IPS-NIHi11 (cell line): ENCODE measurements at regions not wholly inside any gene's neighbourhood (a gene's known extent, or its start where the extent isn't known, plus 50 kb on each side); places are given as distances from the start of the nearest gene placed in this dataset.
"Not testable (repeated sequence)": the region's sequence is repeated elsewhere in the genome, so short reads cannot be mapped to it uniquely, and the experiment has no call there.

Experiments used
- DNase-seq: peaks from one replicate; pipeline ENCODE4 v3.0.0; 2012; ENCODE audit warnings: mixed read lengths, low spot score

DNA sequence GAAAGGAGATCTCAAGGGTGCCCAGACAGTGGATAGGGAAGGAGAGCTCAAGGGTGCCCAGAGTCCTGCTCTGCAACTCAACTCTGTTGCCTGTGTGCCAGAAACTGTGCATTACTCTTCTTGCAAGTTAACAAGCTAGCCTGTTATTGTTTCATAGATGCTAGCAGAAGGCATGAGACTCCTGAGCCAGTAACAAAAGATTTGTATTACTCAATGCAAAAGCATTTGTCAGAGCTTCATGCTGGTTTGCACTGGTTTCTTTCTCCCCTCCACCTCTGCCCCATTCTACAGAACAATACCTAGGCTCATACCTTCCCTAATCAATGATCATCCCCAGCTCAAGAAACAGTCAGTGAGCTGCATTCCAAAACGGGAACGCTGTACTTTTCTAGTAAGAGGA, 124.5 kb upstream of the NEIL3 start:
- DNase-seq, result no peak

DNA sequence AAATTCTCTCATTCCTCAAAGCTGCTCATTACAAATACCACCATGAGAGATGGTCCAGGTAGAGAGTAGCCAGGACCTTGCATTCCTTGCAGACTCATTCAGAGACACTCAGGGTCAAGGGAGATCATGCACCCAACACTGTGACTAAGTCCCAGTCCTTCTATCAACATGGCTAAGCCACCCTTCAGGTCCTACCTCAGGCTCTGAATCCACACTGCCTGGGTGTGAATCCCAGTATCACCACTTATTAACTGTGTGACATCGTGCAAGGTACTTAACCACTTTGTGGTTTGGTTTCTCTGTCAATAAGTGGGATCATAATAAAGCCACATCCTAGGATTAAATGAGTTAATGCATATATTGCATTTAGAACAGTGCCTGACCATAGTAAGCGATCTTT, 124.1 kb upstream of the NEIL3 start:
- no peak for DNase-seq

DNA sequence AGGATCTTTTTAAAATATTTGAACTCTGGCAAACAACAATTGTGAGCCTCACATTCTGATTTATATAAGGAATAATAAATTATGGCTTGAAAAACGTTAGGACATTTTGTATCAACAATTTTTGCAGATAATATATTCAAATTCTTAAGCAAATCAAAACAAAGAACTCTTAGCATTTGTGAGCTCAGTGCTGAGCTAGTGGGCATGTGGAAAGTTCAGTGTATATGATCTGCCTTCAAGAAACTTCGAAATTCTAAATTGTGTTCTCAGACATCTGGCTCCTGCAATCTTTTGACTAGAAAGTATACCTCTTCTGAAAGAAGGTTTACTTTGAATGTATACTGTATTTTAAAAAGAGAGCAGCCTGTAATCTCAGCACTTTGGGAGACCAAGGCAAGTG, 122.3 kb upstream of the NEIL3 start:
- DNase-seq, result no peak

DNA sequence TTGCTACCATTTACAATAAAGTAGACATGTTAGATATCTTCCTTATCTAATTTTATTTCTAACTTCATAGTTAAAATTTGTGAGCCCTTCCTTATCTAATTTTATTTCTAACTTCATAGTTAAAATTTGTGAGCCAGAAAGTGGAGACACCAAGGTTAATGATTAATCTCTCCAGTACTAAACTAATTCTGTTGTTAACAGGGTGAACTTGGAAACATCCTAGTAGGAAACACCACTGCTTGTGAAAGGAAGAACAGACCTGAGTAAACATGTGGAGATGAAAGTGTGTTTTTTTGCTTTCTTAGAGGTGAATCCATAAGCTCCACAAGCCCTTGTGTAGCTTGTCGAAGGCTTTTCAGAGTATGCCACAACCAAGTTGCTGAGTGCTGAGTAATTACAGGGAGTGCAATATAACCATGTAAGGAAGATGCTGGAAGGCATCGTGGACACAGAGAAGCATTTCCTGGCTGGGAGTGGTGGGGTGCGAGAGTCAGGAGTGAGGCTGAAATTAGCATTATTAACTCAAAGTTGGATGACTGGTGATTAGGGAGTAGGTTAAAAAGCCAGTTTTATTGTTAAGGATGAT, 118.6 kb upstream of the NEIL3 start:
- peak; percentile 7 for DNase-seq

DNA sequence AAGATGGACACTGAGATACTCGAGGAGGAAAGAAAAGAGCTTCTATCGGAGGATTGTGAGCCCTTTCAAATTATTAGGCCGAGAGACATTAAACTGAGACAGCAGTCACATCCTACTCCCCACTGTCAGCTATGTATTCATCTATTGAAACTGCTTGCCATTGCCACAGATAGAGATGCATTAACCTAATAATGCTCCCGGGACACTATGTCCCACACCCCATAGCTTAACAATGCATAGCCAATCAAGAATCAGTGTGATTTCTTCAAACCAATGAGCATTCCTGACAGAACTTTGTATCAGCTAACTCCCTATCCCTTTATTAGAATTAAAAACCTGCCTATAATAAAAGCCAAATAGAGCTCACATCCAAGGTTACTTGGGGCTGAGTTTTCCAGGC, 118.1 kb upstream of the NEIL3 start:
- DNase-seq, result peak; percentile 33

DNA sequence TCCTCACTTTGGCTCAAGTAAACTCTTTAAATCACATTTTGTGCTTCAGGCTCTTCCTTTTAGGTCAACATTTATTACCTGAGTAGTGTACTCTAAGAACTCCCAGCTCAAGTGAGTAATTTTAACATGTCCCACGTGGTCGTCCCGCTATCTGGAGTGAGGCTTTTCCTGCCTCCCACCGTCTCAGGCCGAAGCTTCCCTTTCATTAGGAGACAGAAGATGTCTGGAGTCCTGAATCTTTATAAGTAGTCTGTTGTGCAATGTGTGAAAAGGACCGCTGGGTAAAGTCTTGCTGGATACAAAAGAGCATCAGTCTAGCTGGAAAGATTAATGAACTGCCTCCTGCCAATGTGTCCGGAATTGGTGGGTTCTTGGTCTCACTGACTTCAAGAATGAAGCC, 117.7 kb upstream of the NEIL3 start:
- no peak for DNase-seq

DNA sequence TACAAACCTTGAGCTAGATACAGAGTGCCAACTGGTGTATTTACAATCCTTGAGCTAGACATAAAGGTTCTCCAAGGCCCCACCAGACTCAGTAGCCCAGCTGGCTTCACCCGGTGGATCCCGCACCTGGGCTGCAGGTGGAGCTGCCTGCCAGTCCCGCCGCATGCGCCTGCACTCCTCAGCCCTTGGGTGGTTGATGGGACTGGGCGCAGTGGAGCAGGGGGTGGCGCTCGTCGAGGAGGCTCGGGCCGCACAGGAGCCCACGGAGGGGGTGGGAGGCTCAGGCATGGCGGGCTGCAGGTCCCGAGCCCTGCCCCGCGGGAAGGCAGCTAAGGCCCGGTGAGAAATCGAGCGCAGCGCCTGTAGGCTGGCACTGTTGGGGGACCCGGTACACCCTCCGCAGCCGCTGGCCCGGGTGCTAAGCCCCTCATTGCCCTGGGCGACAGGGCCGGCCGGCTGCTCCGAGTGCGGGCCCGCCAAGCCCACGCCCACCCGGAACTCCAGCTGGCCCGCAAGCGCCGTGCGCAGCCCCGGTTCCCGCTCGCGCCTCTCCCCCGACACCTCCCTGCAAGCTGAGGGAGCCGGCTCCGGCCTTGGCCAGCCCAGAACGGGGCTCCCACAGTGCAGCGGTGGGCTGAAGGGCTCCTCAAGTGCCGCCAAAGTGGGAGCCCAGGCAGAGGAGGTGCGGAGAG, 116.5 kb upstream of the NEIL3 start:
- not testable (repeated sequence) for DNase-seq

DNA sequence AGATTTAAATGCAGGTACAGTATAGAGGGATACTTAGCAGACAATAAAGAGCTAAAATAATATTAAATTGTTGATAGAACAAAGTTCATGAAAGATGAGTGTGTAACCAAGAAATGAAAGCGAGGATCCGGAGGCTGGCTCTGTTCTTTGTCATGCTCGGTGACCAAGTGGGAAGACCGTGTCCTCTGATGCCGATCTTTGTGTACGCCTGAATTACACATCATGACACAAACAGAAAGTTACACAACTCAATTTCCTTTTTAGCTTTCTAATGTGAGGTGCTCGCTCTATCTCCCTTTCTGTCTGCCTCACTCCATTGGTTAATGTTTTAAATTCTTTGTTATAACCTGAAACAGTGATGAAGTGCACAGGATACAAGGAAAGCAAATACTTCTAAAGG, 114.8 kb upstream of the NEIL3 start:
- no peak for DNase-seq

DNA sequence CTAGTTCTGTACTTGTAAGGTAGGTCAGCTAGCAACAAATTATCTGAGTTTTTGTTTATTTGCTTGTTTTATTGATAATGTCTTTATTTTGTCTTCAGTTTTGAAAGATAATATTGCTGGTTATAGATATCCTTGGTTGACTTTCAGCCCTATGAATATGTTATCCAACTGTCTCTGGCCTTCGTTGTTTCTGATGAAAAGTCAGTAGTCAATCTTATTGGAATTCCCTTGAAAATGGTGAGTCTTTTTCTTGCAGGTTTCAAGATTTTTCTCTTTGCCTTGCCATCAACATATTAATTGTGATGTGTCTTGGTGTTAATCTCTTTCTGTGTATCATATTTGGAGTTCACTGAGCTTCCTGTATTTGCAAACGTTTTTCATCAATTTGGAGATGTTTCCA, 113.1 kb upstream of the NEIL3 start:
- no peak for DNase-seq

DNA sequence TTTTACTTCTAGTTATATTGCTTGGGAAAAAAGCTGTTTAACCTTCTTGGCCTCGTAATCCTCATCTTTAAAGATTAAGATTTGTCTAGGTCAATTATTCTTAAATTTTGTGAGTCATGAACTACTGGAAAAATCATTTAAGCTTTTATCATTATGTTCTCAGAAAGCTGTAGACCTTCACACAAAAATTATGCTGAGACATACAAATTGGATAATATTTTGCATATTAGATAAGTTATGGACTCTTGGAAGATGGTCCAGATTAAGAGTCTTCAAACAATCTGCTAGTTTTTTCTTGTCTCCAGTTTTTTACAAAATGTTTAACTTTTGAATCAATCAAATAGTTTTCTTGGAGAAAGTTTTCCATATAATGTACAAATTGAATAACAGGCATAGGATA, 108.1 kb upstream of the NEIL3 start:
- DNase-seq, result no peak

DNA sequence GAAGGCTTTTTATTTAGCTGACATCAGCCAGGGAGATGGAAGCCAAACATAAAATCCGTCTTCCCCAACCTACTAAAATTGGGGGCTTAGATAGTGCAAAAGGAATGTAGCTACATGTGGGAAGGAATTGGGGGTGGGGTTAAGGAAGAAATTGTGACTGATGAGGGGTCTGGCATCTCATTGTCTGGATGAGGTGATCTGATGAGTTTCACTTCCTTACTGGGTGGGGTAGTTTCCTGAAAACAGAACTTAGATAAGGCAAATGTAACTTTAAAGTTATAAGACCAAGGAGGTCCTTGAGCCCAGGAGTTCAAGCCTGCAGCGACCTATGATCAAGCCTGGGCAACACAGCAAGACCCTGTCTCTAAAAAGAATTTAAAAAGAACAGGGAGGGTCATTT, 105.5 kb upstream of the NEIL3 start:
- DNase-seq, result no peak

DNA sequence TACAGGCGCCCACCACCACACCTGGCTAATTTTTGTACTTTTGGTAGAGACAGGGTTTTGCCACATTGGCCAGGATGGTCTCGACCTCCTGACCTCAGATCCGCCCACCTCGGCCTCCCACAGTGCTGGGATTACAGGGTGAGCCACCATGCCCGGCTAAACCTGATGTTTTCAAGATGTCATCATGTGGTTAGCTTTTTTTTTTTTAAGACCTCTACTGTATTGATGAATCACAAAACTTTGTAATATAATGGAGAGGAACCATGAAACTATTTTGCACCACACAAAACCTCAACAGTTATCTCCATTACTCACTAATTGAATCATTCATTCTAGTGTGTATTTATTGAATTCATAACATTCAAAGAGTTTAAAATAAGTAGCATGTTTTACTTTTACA, 94.7 kb upstream of the NEIL3 start:
- DNase-seq, result no peak

DNA sequence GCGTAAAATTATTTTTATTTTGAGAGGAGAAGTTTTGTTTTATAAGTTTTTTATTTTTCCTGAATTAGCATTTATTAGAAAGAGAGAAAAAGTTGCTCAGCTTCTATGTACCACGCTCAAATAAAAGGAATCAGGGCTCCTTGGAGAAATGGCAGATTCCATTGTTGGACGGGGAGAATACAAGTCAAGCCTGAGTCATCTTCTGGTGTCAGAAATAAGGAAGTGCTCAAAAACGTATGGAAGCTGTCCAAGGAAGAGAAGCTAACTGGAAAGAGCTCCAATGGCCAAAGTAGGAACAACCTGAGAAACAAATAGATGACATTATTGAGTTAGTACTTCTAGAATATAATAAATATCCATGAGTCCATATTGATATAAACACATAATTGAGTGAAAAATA, 89.3 kb upstream of the NEIL3 start:
- no peak for DNase-seq

DNA sequence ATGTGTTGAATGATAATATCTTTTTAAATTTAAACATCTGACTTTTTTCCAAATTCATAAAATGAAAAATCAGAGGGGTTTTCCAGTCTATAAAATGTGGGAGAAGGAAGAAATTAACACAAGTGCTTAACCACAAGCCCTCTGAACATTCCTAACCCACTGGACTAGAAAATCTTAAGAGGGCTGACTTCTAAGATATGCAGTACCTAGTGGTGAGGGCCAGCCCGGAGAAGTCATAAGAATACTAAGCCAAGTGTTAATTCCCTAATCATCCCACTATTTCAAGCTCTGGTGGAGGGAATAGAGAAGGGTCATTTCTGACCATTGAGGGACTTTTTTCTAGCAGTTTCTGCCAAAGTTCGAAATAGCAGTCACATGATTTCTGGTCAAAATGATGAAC, 86.9 kb upstream of the NEIL3 start:
- no peak for DNase-seq

DNA sequence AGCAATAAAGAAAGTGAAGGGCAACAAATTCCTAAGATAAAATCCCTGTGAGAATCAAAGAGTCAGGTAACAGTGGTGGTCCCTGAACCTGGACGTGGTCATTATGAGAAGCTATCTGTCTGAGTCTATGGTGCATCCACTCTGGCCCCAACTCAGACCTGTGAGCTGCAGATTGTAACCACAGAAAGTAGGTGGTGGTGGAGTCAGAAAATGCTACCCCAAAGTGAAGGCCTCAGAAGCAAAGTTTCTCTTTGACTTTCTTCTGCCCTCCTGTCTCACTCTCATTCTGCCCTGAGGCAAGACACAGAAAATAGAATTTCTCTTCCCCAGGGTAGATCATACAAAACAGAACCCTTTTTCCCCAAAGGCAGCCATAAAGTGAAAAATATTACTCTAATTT, 84.1 kb upstream of the NEIL3 start:
- no peak for DNase-seq

DNA sequence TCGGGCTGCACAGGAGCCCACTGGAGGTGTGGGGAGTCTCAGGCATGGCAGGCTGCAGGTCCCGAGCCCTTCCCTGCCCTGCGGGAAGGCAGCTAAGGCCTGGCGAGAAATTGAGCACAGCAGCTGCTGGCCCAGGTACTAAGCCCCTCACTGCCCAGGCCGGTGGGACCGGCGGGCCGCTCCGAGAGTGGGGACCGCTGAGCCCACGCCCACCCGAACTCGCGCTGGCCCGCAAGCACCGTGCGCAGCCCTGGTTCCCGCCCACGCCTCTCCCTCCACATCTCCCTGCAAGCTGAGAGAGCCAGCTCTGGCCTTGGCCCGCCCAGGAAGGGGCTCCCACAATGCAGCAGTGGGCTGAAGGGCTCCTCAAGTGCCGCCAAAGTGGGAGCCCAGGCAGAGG, 82.0 kb upstream of the NEIL3 start:
- no peak for DNase-seq

DNA sequence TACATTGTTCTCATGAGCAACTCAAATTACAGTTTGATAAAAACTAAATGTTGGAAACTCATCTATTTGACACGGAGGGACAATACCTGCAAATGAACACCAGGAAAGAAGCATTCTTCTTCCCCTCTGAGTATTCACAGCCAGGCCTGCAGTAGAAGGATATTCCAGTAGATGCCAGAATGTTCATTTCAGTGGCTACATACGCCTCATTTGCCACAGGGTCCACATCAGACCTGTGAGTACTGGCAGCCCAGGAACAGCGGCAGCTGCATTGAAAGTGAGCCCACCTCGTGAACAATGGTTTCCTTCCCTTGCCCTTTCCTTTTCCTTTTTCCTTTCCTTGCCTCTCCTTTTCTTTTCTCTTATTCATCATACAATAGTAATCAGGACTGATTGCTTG, 81.1 kb upstream of the NEIL3 start:
- DNase-seq, result no peak

DNA sequence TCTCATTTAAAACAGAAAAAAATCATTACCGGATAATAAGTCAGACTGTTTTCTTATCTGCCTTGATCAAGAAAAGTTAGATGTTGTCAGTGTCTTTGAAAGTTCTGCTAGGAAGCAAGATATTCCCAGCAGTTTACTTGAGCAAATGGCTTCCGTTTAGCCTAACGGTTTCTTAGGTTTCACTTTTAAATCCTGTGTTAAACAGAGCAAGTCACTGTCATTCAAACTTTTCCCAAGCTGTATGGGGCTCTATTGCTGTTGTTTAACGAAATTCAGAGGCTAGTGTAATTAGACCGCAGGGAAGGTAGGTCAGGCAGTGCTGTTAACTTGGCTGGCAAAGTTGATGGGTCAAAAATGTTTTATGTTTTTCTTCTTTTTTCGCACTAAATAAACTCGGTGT, 80.3 kb upstream of the NEIL3 start:
- no peak for DNase-seq

DNA sequence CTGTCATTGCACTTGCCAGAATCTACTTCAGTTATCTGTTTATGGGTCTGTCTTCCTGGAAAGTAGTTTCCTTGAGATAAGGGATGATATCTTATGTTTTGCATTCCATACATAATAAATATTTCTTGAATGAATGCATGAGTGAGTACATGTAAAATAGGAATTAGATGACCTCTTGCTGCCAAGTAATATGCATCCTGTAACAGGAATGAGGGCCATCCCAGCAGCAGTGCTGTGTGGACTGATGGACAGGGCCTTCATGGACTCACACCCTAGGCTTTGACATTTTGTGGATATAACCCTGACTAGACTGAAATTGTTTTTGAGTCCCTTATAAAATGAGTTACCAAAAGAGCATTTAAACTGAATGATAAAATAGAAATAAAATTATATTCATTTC, 77.2 kb upstream of the NEIL3 start:
- DNase-seq, result no peak

DNA sequence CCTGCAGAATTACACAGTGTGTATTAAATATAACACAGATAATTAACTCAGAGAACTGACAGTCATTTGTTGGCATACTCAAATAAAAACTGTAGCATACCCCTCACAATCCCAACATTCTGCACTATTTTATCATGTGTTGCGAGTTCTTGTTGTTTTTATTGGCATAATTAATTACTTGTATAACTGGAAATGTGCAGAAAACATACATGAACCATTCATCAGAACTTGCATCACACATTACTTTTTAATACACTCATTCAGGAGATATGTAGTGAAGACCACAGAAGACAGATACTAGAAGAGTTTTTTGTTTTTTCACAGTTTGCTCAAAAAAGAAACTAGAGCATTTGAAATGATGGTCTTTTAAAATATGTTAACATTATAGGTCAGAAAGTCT, 74.6 kb upstream of the NEIL3 start:
- no peak for DNase-seq

DNA sequence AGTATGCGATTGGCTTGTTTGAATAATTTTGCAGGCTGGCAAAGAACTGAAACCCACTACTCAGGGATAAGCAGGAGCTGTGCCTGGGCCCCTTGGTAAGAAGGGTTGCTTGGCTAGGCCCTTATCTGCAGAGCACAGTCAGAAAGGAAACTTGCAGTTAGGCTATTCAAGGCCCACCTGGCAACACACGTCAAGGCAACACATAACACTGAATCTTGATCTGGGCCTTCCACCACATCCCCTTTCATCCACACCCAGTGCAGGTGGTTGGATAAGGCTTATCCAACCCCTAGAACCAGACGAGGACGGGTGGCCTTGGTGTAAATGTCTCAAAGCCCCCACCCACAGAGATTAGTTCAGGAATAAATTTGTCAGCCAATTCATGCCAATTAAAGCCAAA, 72.8 kb upstream of the NEIL3 start:
- no peak for DNase-seq

DNA sequence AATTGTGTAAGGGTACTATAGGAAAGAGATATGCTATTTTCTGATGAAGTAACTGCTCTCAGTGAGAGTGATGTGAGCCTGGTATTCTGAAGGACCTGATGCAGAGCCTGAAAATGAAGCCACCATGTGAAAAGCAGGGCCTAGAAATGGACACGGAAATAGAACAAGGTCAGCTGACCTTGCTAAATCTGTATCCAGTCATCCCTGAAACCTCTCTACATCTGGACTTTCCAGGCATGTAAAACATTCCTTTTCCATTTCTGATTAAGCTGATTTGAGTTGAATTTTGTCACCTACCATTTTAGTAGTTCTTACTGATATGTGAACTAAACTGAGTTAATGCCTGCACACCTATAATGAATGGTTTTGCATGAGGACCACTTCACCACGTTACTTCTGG, 72.4 kb upstream of the NEIL3 start:
- DNase-seq, result no peak

DNA sequence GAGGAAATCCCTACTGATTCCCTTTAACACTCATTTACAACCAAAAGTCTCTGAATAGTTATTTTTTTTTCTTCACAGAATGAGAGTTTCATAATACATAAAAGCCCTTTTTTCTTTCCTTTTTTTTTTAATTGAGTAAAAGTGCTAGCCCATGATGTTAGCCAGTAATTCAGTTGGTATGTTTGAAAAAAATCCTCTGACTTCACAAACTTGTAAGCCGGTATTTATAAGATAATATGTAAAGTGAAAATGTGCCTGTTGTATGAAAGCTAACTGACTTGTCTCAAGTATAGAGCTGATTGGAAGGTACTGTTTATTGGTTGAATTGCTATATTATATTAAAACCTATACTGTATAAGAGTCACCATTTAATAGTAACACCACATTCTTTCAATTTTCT, 70.2 kb upstream of the NEIL3 start:
- DNase-seq, result no peak

DNA sequence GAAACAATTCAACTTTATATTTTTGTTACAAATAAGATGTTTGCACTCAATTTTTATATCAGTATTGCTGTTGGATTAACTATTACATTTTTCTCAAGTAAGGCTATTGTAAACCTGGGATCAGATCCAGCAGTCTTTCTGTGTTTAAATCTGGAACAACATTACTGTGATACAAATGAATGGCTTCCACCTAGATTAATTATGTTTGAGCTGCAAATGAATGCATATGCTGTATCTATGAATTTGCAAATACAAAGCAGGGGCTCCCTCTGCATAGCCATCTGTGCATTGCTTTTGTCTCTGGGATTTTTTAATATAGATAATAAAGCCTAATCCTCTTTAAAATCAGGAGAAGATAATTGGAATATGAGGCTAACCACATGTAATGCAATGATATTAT, 69.8 kb upstream of the NEIL3 start:
- no peak for DNase-seq
